ENCODE measurements at regions not wholly inside any gene's neighbourhood (a gene's known extent, or its start where the extent isn't known, plus 50 kb on each side); places are given as distances from the start of the nearest gene placed in this dataset.

DNA sequence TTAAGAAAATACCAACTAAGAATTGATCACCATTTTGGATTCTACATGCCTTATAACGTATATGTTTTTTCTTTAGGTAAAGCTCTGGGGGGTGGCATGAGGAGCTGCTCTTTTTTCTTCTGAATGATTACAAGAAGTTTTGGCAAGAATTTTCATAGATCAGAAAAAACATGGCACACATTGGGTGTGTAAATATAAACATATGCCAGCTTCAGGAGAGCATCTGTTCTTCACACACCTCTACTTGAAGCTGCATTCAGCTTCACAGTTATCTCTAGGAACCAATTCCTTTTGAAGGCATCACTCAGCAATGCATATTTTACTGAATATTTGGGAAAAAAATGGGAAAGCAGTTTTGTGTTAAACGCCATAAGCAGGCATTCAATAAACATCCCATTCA is 122.7 kb upstream of the GHR start:
- TF ChIP-seq, protein P1, sequence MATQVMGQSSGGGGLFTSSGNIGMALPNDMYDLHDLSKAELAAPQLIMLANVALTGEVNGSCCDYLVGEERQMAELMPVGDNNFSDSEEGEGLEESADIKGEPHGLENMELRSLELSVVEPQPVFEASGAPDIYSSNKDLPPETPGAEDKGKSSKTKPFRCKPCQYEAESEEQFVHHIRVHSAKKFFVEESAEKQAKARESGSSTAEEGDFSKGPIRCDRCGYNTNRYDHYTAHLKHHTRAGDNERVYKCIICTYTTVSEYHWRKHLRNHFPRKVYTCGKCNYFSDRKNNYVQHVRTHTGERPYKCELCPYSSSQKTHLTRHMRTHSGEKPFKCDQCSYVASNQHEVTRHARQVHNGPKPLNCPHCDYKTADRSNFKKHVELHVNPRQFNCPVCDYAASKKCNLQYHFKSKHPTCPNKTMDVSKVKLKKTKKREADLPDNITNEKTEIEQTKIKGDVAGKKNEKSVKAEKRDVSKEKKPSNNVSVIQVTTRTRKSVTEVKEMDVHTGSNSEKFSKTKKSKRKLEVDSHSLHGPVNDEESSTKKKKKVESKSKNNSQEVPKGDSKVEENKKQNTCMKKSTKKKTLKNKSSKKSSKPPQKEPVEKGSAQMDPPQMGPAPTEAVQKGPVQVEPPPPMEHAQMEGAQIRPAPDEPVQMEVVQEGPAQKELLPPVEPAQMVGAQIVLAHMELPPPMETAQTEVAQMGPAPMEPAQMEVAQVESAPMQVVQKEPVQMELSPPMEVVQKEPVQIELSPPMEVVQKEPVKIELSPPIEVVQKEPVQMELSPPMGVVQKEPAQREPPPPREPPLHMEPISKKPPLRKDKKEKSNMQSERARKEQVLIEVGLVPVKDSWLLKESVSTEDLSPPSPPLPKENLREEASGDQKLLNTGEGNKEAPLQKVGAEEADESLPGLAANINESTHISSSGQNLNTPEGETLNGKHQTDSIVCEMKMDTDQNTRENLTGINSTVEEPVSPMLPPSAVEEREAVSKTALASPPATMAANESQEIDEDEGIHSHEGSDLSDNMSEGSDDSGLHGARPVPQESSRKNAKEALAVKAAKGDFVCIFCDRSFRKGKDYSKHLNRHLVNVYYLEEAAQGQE (IDR thresholded peaks at IDR 0.05; ENCODE audit: low read depth): no peak
- TF ChIP-seq POLR2AphosphoS5 (IDR thresholded peaks at IDR 0.05; ENCODE audit: low read depth, low read length): no peak
- no peak for TF ChIP-seq SIN3A (IDR thresholded peaks at IDR 0.05; ENCODE audit: low read depth)
- no peak for TF ChIP-seq EZH2phosphoT487 (IDR thresholded peaks at IDR 0.05; ENCODE audit: borderline replicate concordance)
- TF ChIP-seq POLR2A (IDR thresholded peaks at IDR 0.05; ENCODE audit: borderline replicate concordance, extremely low read depth, insufficient read depth, insufficient read length): no peak
- TF ChIP-seq, protein P2, sequence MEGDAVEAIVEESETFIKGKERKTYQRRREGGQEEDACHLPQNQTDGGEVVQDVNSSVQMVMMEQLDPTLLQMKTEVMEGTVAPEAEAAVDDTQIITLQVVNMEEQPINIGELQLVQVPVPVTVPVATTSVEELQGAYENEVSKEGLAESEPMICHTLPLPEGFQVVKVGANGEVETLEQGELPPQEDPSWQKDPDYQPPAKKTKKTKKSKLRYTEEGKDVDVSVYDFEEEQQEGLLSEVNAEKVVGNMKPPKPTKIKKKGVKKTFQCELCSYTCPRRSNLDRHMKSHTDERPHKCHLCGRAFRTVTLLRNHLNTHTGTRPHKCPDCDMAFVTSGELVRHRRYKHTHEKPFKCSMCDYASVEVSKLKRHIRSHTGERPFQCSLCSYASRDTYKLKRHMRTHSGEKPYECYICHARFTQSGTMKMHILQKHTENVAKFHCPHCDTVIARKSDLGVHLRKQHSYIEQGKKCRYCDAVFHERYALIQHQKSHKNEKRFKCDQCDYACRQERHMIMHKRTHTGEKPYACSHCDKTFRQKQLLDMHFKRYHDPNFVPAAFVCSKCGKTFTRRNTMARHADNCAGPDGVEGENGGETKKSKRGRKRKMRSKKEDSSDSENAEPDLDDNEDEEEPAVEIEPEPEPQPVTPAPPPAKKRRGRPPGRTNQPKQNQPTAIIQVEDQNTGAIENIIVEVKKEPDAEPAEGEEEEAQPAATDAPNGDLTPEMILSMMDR (IDR thresholded peaks at IDR 0.05 in 2 of 3, conservative IDR thresholded peaks at IDR 0.05 in 1 of 3; ENCODE audit: borderline replicate concordance in 1 of 3, insufficient read depth in 1 of 3, low read depth in 2 of 3, low read length in 2 of 3): no peak
- TF ChIP-seq RAD21 (IDR thresholded peaks at IDR 0.05; ENCODE audit: low read depth): no peak
- TF ChIP-seq ZNF274 (IDR thresholded peaks at IDR 0.05; ENCODE audit: low read depth, low read length): no peak
